Vagina (tissue), 2 donors: ENCODE measurements at regions not wholly inside any gene's neighbourhood (a gene's known extent, or its start where the extent isn't known, plus 50 kb on each side); places are given as distances from the start of the nearest gene placed in this dataset.

Experiments used
- DNase-seq, 2 donors: peaks; one replicate each; pipeline ENCODE4 v3.0.0-alpha.2; 2017; ENCODE audit errors: extremely low spot score in 2 of 2
- H3K27ac ChIP-seq: fragments of 200-600 bp; sonication (generic); one replicate; pipeline ENCODE4 v1.5.1; 2019
- H3K27me3 ChIP-seq: fragments of 200-600 bp; sonication (generic); one replicate; pipeline ENCODE4 v1.5.1; 2019
- H3K36me3 ChIP-seq, 2 donors: fragments of 200-600 bp; sonication (generic); one replicate each; pipeline ENCODE4 v1.5.1; 2017 to 2019
- H3K4me1 ChIP-seq: fragments of 200-600 bp; sonication (generic); one replicate; pipeline ENCODE4 v1.5.1; 2019
- H3K4me3 ChIP-seq, 2 donors: fragments of 200-600 bp; sonication (generic); 1 replicate in 1 of 2; 2 replicates in 1 of 2; pipeline ENCODE4 v1.5.1; 2016 to 2019
- H3K9me3 ChIP-seq: fragments of 200-600 bp; sonication (generic); one replicate; pipeline ENCODE4 v1.5.1; 2019
- CTCF ChIP-seq, 3 experiments: fragments of 450-650 bp in 2 of 3; fragments of 200-600 bp in 1 of 3; sonication (generic) in 1 of 3; IDR thresholded peaks; one replicate each; pipeline ENCODE4 v1.5.1; 2017 to 2019; ENCODE audit warnings: antibody characterized with exemption in 3 of 3, mild to moderate bottlenecking in 2 of 3, moderate library complexity in 2 of 3
- POLR2A ChIP-seq, 2 donors: fragments of 450-650 bp; IDR thresholded peaks; one replicate each; pipeline ENCODE4 v1.6.1; 2017; ENCODE audit warnings: antibody characterized with exemption in 2 of 2, mild to moderate bottlenecking in 2 of 2, moderate library complexity in 2 of 2
- POLR2AphosphoS5 ChIP-seq, 2 donors: sonication (generic); formaldehyde crosslinking; IDR thresholded peaks; one replicate each; pipeline ENCODE4 v1.9.0; 2017; ENCODE audit warnings: antibody characterized with exemption in 2 of 2, mild to moderate bottlenecking in 2 of 2, low read depth in 1 of 2; ENCODE audit not compliant: insufficient read depth in 1 of 2
- intact Hi-C: fragments of 100-400 bp; cut with DNase I; formaldehyde crosslinking; loops from one replicate; pipeline ENCODE4 v1.15.1; 2023

GRCh38 chr15:95709959-95710695 lies 620.4 kb upstream of the NR2F2 start:
- intact Hi-C loops = no loop called here
- Histone ChIP-seq H3K36me3 (no peaks in the 10 kb centered on the region), H3K4me3 (no peak overlapping the region), H3K27ac (no peak overlapping the region), H3K4me1 (no peaks in the 10 kb centered on the region), H3K9me3 (no peaks in the 10 kb centered on the region), H3K27me3 (no peaks in the 10 kb centered on the region)
- no peak for TF ChIP-seq POLR2AphosphoS5 (IDR thresholded peaks at IDR 0.05; ENCODE audit: insufficient read depth in 1 of 2, low read depth in 1 of 2)
- no peak for TF ChIP-seq CTCF (IDR thresholded peaks at IDR 0.05)
- DNase-seq = no peak

- no peaks in the 10 kb centered on the region for H3K9me3 ChIP-seq
- no peak for DNase-seq
- H3K27ac ChIP-seq = no peak overlapping the region
- H3K4me1 ChIP-seq = no peaks in the 10 kb centered on the region
- TF ChIP-seq CTCF (IDR thresholded peaks at IDR 0.05) (no peak), POLR2AphosphoS5 (IDR thresholded peaks at IDR 0.05; ENCODE audit: insufficient read depth in 1 of 2, low read depth in 1 of 2) (no peak), POLR2A (IDR thresholded peaks at IDR 0.05) (no peak)
- intact Hi-C loops = no loop called here
- H3K4me3 ChIP-seq = no peak overlapping the region
- H3K36me3 ChIP-seq = no peaks in the 10 kb centered on the region
- H3K27me3 ChIP-seq = no peaks in the 10 kb centered on the region
Measured at GRCh38 chr15:95712785-95713184, 617.7 kb upstream of the NR2F2 start.

GRCh38 chr15:95713324-95713723 lies 617.2 kb upstream of the NR2F2 start:
- Histone ChIP-seq H3K27ac (no peak overlapping the region), H3K27me3 (no peaks in the 10 kb centered on the region), H3K4me3 (no peak overlapping the region), H3K36me3 (no peaks in the 10 kb centered on the region), H3K4me1 (no peaks in the 10 kb centered on the region), H3K9me3 (no peaks in the 10 kb centered on the region)
- no peak for TF ChIP-seq POLR2A (IDR thresholded peaks at IDR 0.05)
- no peak for TF ChIP-seq POLR2AphosphoS5 (IDR thresholded peaks at IDR 0.05; ENCODE audit: insufficient read depth in 1 of 2, low read depth in 1 of 2)
- no peak for TF ChIP-seq CTCF (IDR thresholded peaks at IDR 0.05)
- intact Hi-C loops = no loop called here
- no peak for DNase-seq

- DNase-seq = no peak
- no peaks in the 10 kb centered on the region for H3K9me3 ChIP-seq
Measured at GRCh38 chr15:95715116-95715903, 615.2 kb upstream of the NR2F2 start.

More at GRCh38 chr15:95715116-95715903, 615.2 kb upstream of the NR2F2 start:
- H3K4me1 ChIP-seq = no peaks in the 10 kb centered on the region
- no peaks in the 10 kb centered on the region for H3K27me3 ChIP-seq
- H3K27ac ChIP-seq = no peak overlapping the region
- TF ChIP-seq POLR2A (IDR thresholded peaks at IDR 0.05) = no peak
- TF ChIP-seq CTCF (IDR thresholded peaks at IDR 0.05) = no peak
- TF ChIP-seq POLR2AphosphoS5 (IDR thresholded peaks at IDR 0.05; ENCODE audit: insufficient read depth in 1 of 2, low read depth in 1 of 2) = no peak
- H3K4me3 ChIP-seq = no peak overlapping the region
- no peaks in the 10 kb centered on the region for H3K36me3 ChIP-seq
- intact Hi-C loops = no loop called here
